Ovary (tissue), 3 donors: ENCODE measurements at regions not wholly inside any gene's neighbourhood (a gene's known extent, or its start where the extent isn't known, plus 50 kb on each side); places are given as distances from the start of the nearest gene placed in this dataset.

Experiments used
- POLR2A ChIP-seq: fragments of 450-650 bp; IDR thresholded peaks from one replicate; pipeline ENCODE4 v1.6.1; 2017; ENCODE audit warnings: antibody characterized with exemption, mild to moderate bottlenecking, moderate library complexity
- TF ChIP-seq, protein P1 (sequence below), 3 donors: fragments of 450-650 bp in 2 of 3; fragments of 200-600 bp in 1 of 3; IDR thresholded peaks; one replicate each; pipeline versions ENCODE4 v1.5.1 to v1.8.0; 2016 to 2022; ENCODE audit warnings: antibody characterized with exemption in 3 of 3, mild to moderate bottlenecking in 1 of 3
- donor health status: DM: no; HTN: no; CAD: no.

DNA sequence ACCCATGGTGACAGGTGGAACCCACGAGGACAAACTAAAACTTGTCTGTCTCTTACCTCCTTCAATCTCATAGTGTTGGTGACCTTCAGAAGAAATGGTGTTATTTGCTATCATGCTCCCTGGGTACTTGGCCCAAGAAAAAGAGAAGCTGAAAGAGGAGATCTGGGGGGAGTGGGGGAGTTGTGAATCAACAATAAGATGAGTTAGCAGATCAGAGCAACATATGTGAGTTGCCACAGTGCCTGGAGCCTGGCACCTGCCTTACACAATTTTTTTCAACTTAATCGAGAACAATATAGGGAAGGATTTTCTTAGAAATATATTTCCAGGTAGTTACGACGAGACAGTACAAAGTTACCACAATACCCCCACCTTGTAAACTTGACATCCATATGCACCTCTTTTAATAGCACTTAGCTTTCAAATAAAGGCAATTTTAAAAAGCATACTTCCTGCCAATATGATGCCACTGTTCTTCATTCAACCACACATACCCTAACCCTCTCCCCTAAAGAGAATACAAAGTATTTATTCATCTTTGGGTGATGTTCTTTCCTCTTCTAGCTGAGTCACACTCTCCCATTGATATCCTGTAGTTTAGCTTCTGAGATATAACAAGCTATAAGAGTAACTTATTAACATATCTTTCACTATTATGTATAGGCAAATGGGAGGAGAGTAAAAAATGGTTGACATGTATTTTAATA lies 424.1 kb upstream of the OR4E1 start:
- TF ChIP-seq, protein P1, sequence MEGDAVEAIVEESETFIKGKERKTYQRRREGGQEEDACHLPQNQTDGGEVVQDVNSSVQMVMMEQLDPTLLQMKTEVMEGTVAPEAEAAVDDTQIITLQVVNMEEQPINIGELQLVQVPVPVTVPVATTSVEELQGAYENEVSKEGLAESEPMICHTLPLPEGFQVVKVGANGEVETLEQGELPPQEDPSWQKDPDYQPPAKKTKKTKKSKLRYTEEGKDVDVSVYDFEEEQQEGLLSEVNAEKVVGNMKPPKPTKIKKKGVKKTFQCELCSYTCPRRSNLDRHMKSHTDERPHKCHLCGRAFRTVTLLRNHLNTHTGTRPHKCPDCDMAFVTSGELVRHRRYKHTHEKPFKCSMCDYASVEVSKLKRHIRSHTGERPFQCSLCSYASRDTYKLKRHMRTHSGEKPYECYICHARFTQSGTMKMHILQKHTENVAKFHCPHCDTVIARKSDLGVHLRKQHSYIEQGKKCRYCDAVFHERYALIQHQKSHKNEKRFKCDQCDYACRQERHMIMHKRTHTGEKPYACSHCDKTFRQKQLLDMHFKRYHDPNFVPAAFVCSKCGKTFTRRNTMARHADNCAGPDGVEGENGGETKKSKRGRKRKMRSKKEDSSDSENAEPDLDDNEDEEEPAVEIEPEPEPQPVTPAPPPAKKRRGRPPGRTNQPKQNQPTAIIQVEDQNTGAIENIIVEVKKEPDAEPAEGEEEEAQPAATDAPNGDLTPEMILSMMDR (IDR thresholded peaks at IDR 0.05), result no peak
- TF ChIP-seq POLR2A, result no peak
